Gastrocnemius medialis (tissue), 4 donors: ENCODE measurements at regions not wholly inside any gene's neighbourhood (a gene's known extent, or its start where the extent isn't known, plus 50 kb on each side); places are given as distances from the start of the nearest gene placed in this dataset.

Experiments
- ATAC-seq, 2 donors: fragments of 150-250 bp; one replicate each; pipeline ENCODE4 v1.9.1; 2016
- DNase-seq, 2 donors: peaks; one replicate each; pipeline ENCODE4 v3.0.0-alpha.2; 2019
- H3K27ac ChIP-seq, 4 donors: fragments of 200-600 bp; sonication (generic); 1 replicate in 1 of 4; 2 replicates in 3 of 4; pipeline ENCODE4 v1.5.1; 2016 to 2018; ENCODE audit warnings: mild to moderate bottlenecking in 2 of 4, moderate library complexity in 1 of 4
- H3K27me3 ChIP-seq, 3 donors: fragments of 200-600 bp; sonication (generic) in 2 of 3; 1 replicate in 1 of 3; 2 replicates in 2 of 3; pipeline versions ENCODE4 v1.5.1 to v1.6.0; 2016 to 2019; ENCODE audit warnings: mild to moderate bottlenecking in 1 of 3, moderate library complexity in 1 of 3
- H3K36me3 ChIP-seq, 2 donors: fragments of 200-600 bp; sonication (generic) in 1 of 2; one replicate each; pipeline ENCODE4 v1.5.1; 2017 to 2018
- H3K4me1 ChIP-seq, 2 donors: fragments of 200-600 bp; sonication (generic) in 1 of 2; one replicate each; pipeline ENCODE4 v1.5.1; 2016 to 2017; ENCODE audit warnings: mild to moderate bottlenecking in 2 of 2
- H3K4me3 ChIP-seq, 4 donors: fragments of 200-600 bp; sonication (generic) in 3 of 4; 1 replicate in 1 of 4; 2 replicates in 3 of 4; pipeline ENCODE4 v1.5.1; 2016 to 2019; ENCODE audit warnings: mild to moderate bottlenecking in 2 of 4
- H3K9me3 ChIP-seq, 3 donors: fragments of 200-600 bp; sonication (generic) in 2 of 3; 1 replicate in 1 of 3; 2 replicates in 2 of 3; pipeline ENCODE4 v1.5.1; 2016 to 2019
- POLR2A ChIP-seq, 2 donors: fragments of 450-650 bp; IDR thresholded peaks; one replicate each; pipeline ENCODE4 v1.6.1; 2017; ENCODE audit warnings: antibody characterized with exemption in 2 of 2, mild to moderate bottlenecking in 2 of 2, moderate library complexity in 2 of 2
- in situ Hi-C, 4 donors: fragments of 200-750 bp; cut with MboI; loops; one replicate each; pipeline versions ENCODE4 v1.15.0 to v1.8.0; 2017; ENCODE audit warnings: low sequenced_read_pairs in 4 of 4
- intact Hi-C: fragments of 100-400 bp; cut with DNase I; formaldehyde crosslinking; loops from one replicate; pipeline ENCODE4 v1.15.1; 2023; ENCODE audit warnings: low total_unique reads
- TF ChIP-seq, protein P1 (sequence below), 5 experiments: fragments of 450-650 bp in 3 of 5; fragments of 200-600 bp in 2 of 5; sonication (generic) in 2 of 5; IDR thresholded peaks in 4 of 5; conservative IDR thresholded peaks in 1 of 5; 1 replicate in 4 of 5; 2 replicates in 1 of 5; pipeline ENCODE4 v1.5.1; 2016 to 2019; ENCODE audit warnings: antibody characterized with exemption in 5 of 5, mild to moderate bottlenecking in 3 of 5, moderate library complexity in 3 of 5

DNA sequence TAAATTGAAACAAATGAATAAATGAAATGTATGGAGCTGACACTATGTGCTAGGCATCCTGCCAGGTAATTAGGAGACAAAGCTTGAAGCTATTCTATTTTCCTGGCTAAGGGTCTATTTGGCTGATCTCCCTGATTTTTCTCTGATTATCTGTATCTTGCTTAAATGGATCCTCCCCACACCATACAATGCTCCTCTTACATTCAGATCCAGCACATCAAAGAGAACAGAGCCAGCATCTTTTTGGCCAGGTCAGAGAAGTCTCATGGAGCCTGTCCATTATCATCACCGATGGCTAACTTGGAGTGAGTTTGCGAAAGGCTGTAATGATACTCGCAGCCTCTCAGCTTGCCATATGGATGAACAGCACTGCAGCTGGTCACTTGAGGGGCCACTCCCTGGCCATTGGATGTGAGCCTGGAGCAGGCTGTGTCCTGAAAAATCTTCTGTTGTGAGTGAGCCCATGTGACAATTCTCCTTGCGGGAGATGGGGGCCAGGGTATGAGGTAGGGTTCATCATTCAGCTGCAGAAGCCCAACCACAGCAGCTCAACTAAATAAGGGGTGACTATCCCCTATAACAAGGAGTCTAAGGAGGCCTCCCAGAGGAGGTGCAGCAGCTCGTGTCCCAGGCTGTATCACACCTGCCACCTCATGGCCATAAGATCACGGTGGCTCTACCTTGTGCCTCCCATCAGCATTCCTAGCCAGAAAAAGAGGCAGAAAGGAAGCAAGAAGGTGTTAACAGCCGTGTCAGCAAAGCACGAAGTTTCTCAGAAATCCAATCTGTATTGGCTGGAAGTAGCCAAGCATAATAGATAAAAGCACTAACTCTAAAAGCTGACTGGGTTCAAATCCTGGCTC, 69.3 kb upstream of the ST8SIA2 start:
- in situ Hi-C loops: no loop called here
- Histone ChIP-seq H3K9me3 (no peaks in the 10 kb centered on the region), H3K4me3 (no peak overlapping the region), H3K4me1 (no peaks in the 10 kb centered on the region), H3K27ac (no peak overlapping the region), H3K36me3 (no peaks in the 10 kb centered on the region), H3K27me3 (peaks cover 0 to 13% (median 0%) of the 10 kb centered on the region in 3 donors)
- DNase-seq: no peak
- TF ChIP-seq, protein P1, sequence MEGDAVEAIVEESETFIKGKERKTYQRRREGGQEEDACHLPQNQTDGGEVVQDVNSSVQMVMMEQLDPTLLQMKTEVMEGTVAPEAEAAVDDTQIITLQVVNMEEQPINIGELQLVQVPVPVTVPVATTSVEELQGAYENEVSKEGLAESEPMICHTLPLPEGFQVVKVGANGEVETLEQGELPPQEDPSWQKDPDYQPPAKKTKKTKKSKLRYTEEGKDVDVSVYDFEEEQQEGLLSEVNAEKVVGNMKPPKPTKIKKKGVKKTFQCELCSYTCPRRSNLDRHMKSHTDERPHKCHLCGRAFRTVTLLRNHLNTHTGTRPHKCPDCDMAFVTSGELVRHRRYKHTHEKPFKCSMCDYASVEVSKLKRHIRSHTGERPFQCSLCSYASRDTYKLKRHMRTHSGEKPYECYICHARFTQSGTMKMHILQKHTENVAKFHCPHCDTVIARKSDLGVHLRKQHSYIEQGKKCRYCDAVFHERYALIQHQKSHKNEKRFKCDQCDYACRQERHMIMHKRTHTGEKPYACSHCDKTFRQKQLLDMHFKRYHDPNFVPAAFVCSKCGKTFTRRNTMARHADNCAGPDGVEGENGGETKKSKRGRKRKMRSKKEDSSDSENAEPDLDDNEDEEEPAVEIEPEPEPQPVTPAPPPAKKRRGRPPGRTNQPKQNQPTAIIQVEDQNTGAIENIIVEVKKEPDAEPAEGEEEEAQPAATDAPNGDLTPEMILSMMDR (IDR thresholded peaks at IDR 0.05 in 4 of 5, conservative IDR thresholded peaks at IDR 0.05 in 1 of 5): no peak
- no peak for TF ChIP-seq POLR2A (IDR thresholded peaks at IDR 0.05)
- intact Hi-C loops: no loop called here
- no peak for ATAC-seq

DNA sequence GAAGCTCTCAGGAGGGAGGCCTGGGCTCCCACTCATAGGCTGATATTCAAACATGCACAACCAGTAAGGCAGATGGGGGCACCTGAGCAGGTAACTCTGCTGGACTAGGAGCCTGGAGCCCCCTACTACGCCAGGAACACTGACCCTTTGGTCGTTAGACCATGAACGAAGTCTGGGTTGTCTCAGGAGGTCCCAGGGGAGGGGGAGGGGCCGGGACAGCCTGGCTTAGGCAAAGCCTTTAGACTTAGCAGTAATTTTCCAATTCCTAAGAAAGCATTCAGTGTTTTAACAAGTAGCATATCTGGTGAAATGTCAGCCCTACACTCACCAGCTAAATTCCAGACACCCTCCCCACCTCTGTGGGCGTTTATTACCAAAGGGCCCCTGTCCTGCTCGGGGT, 67.4 kb upstream of the ST8SIA2 start:
- ATAC-seq (no peak), DNase-seq (no peak)
- Histone ChIP-seq H3K4me1 (no peaks in the 10 kb centered on the region), H3K9me3 (no peaks in the 10 kb centered on the region), H3K27ac (no peak overlapping the region), H3K36me3 (no peaks in the 10 kb centered on the region), H3K4me3 (no peak overlapping the region), H3K27me3 (peaks cover 0 to 9% (median 0%) of the 10 kb centered on the region in 3 donors)
- intact Hi-C loops: no loop called here
- no peak for TF ChIP-seq POLR2A (IDR thresholded peaks at IDR 0.05)
- TF ChIP-seq, protein P1 (IDR thresholded peaks at IDR 0.05 in 4 of 5, conservative IDR thresholded peaks at IDR 0.05 in 1 of 5): no peak
- in situ Hi-C loops: no loop called here

DNA sequence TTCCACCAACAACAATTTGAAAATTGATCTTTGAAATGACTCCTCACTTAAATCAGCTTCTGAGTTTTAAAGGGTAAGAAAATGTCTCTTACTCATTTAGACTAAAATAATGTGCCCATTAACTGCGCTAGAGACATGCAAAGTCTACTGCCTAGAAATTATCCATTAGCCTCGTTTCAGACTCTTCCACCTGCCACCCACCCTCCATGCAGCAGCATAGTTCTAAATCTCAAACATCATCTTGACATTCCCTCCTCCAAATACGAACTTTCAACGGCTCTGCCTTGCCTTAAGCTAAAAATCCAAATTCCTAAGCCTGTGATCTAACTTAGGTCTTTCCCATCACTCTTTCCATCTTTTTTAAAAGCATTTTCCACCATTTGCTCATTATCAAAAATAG, 66.6 kb upstream of the ST8SIA2 start:
- Histone ChIP-seq H3K9me3 (no peaks in the 10 kb centered on the region), H3K4me3 (no peak overlapping the region), H3K27me3 (peaks cover 0 to 9% (median 0%) of the 10 kb centered on the region in 3 donors), H3K27ac (no peak overlapping the region), H3K36me3 (no peaks in the 10 kb centered on the region), H3K4me1 (no peaks in the 10 kb centered on the region)
- in situ Hi-C loops: no loop called here
- TF ChIP-seq POLR2A (IDR thresholded peaks at IDR 0.05): no peak
- TF ChIP-seq, protein P1 (IDR thresholded peaks at IDR 0.05 in 4 of 5, conservative IDR thresholded peaks at IDR 0.05 in 1 of 5): no peak
- intact Hi-C loops: no loop called here
- ATAC-seq (no peak), DNase-seq (no peak)

DNA sequence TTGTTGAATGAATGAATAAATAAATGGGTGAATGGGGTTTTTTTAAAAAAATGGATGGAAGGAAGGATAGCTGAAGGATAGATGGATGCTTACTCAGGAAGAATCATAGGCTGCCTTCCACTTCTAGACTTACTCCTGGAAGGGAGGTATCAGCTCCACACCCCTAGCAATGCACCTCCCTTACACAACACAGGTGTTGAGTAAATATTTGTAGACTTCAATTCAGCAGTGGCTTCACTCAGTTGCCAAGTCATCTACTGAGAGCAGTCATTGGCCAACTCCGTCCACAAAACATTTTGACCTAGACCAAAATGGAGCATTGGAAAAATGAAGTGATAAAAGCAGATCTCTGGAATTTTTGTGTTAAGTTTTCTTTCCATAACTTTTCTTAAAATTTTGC, 65.5 kb upstream of the ST8SIA2 start:
- TF ChIP-seq, protein P1 (IDR thresholded peaks at IDR 0.05 in 4 of 5, conservative IDR thresholded peaks at IDR 0.05 in 1 of 5): no peak
- no peak for TF ChIP-seq POLR2A (IDR thresholded peaks at IDR 0.05)
- Histone ChIP-seq H3K4me1 (no peaks in the 10 kb centered on the region), H3K27ac (no peak overlapping the region), H3K27me3 (peaks cover 0 to 4% (median 0%) of the 10 kb centered on the region in 3 donors), H3K36me3 (no peaks in the 10 kb centered on the region), H3K4me3 (no peak overlapping the region), H3K9me3 (no peaks in the 10 kb centered on the region)
- no peak for DNase-seq
- in situ Hi-C loops: no loop called here
- ATAC-seq: no peak
- intact Hi-C loops: no loop called here
